ACC112 (cell line): ENCODE measurements at regions not wholly inside any gene's neighbourhood (a gene's known extent, or its start where the extent isn't known, plus 50 kb on each side); places are given as distances from the start of the nearest gene placed in this dataset.
A peak's percentile ranks its signal among the peaks of the same experiment; 100 is the strongest.

Source experiments
- H2AFZ ChIP-seq: fragments of 200-600 bp; sonication (generic); one replicate; pipeline ENCODE4 v1.6.0; 2017; ENCODE audit warnings: antibody characterized with exemption, low read length; ENCODE audit not compliant: unreplicated experiment
- H3K27ac ChIP-seq: fragments of 200-600 bp; sonication (generic); 2 replicates; pipeline ENCODE4 v1.5.1; 2014; ENCODE audit warnings: low read depth, mild to moderate bottlenecking, antibody characterized with exemption, low read length, moderate library complexity
- H3K27me3 ChIP-seq: fragments of 200-600 bp; sonication (generic); 2 replicates; pipeline ENCODE4 v1.6.1; 2014; ENCODE audit warnings: mild to moderate bottlenecking, antibody characterized with exemption, low read length, moderate library complexity, mixed read lengths; ENCODE audit not compliant: insufficient read depth
- H3K36me3 ChIP-seq: fragments of 200-600 bp; sonication (generic); 2 replicates; pipeline ENCODE4 v1.6.1; 2016; ENCODE audit warnings: mild to moderate bottlenecking, antibody characterized with exemption, low read length, moderate library complexity, mixed read lengths; ENCODE audit not compliant: insufficient read depth
- H3K4me1 ChIP-seq: fragments of 200-600 bp; sonication (generic); one replicate; pipeline ENCODE4 v1.6.1; 2016; ENCODE audit warnings: low read length, mixed read lengths; ENCODE audit not compliant: insufficient read depth, unreplicated experiment, control insufficient read depth
- H3K4me3 ChIP-seq: fragments of 200-600 bp; sonication (generic); 2 replicates; pipeline ENCODE4 v1.5.1; 2014; ENCODE audit warnings: mild to moderate bottlenecking, low read depth, low read length
- H3K79me2 ChIP-seq: fragments of 200-600 bp; sonication (generic); one replicate; pipeline ENCODE4 v1.6.0; 2016; ENCODE audit warnings: low read length; ENCODE audit not compliant: control insufficient read depth, unreplicated experiment, insufficient read depth

GRCh38 chr20:23151885-23152284 is 65.8 kb upstream of the CD93 start:
- H3K4me3 ChIP-seq, result no peak overlapping the region
- H3K36me3 ChIP-seq, result no peaks in the 10 kb centered on the region
- peaks cover 84% of the 10 kb centered on the region for H3K4me1 ChIP-seq
- H2AFZ ChIP-seq, result no peak overlapping the region
- no peaks in the 10 kb centered on the region for H3K27me3 ChIP-seq
- H3K27ac ChIP-seq, result peak overlapping the region; percentile 89
- H3K79me2 ChIP-seq, result no peaks in the 10 kb centered on the region

GRCh38 chr20:23151008-23151703 is 65.0 kb upstream of the CD93 start:
- peak overlapping the region; percentile 89 for H3K27ac ChIP-seq
- no peak overlapping the region for H2AFZ ChIP-seq
- H3K27me3 ChIP-seq, result no peaks in the 10 kb centered on the region
- no peaks in the 10 kb centered on the region for H3K36me3 ChIP-seq
- no peaks in the 10 kb centered on the region for H3K79me2 ChIP-seq
- H3K4me1 ChIP-seq, result peaks cover 83% of the 10 kb centered on the region
- H3K4me3 ChIP-seq, result no peak overlapping the region

DNA sequence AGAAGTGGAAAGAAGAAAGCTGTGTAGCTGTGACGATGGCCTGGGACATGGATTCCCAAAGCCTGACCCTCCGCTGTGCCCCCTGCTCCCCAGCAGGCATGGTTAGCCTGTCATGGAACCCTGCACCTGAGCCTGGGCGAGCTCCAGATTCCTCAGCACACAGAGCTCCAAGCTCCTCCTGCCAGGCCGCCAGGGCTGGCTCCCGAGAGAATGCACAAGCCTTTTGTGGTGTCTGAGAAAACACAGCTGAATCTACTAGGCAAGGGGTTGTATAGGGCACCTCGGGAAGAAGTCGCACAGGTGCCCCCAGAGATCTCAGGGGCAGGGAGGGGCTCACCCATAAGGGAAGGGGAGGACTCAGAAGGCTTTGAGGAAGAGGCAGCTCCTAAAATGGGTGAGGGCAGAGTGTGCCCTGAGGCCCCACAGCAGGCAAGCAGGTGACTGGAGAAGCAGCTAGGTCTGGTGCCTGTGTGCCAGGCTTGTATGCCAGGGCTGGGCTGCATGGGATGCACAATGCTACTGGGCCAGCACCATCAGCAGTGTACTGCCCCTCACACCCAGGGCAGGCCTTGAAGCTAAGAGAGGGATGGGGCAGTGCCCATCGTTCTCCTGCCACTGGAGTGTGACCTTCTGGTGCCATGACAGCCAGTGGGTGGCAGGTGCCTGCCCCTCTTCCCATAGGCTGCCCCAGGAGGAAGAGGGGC is 64.3 kb upstream of the CD93 start:
- H3K4me1 ChIP-seq, result peaks cover 83% of the 10 kb centered on the region
- peak overlapping the region; percentile 92; the same call in 1 of the 2 replicates for H3K27ac ChIP-seq
- H3K36me3 ChIP-seq, result no peaks in the 10 kb centered on the region
- no peak overlapping the region for H2AFZ ChIP-seq
- H3K79me2 ChIP-seq, result no peaks in the 10 kb centered on the region
- no peaks in the 10 kb centered on the region for H3K27me3 ChIP-seq
- no peak overlapping the region for H3K4me3 ChIP-seq

DNA sequence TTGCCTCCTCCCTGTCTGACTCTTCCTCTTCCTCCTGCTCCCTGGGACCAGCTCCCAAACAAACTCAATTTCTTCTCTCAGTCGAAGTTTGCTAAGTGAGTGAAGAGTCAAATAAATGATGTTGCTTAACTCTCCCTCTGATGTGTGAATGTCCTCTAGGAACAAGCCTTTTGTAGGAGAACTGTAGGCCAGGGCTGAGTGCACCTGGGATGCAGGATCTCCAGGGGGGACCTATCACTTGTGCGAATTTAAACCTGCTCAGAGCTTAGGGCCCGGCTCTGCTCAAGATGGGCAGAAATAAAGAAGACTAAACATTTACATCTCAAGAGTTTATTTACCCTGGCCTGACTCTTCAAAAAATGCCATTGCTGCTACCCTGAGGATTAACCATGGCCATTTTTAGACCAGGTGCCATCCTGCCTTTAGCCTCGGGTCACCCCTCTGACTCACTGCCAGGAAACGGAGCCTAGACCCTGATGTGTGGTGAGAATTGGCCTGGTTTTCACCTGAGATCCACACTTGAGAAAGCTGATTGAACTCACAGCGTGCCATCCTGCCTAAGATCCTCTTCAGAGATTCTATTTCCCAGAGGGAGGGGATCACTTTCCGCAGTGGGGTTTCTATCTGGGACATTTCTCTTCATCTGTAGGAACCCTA is 63.6 kb upstream of the CD93 start:
- Histone ChIP-seq H3K4me1 (peaks cover 85% of the 10 kb centered on the region), H3K27ac (peak overlapping the region; percentile 92; the same call in 1 of the 2 replicates), H3K27me3 (no peaks in the 10 kb centered on the region), H3K36me3 (no peaks in the 10 kb centered on the region), H3K79me2 (no peaks in the 10 kb centered on the region), H3K4me3 (no peak overlapping the region), H2AFZ (no peak overlapping the region)

DNA sequence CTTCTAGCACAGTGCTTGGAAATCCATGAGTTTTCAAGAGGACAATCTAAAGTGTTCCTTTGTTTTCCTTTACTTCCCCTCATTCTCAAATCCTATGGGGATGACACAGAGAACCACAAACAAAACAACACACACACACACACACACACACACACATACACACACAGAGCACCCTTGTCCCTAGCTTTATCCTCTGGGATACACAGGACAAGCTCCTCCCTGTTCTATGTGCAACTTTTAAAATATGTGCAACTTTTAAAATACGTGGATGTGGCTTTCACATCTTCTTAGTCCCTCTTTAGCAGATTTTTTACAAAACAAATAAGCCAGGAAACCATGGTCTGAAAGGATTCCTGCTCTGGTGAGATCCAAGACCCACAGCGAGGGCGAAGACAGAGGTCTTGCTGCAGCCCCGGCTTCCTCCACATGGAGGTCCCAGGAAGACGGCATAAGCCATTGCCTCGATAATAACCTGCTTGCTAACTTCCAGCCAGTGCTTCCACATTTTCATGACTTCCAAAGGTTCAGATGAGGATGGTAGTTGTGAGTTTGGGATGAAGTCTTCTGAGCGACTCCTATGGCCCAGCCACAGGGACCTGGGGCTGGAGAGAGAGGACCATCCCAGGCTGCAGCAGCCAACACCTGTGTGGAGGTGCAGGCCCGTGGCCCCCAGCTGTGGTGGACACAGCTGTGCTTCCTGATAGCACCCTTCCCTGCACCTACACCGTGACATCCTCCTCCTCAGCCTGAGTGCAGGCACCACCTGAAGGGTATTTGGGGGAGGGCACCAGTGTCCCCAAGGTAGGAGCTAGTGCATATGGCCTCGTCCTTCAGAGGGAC is 62.8 kb upstream of the CD93 start:
- Histone ChIP-seq H3K27me3 (no peaks in the 10 kb centered on the region), H3K4me3 (no peak overlapping the region), H2AFZ (no peak overlapping the region), H3K27ac (peak overlapping the region; percentile 92), H3K36me3 (no peaks in the 10 kb centered on the region), H3K79me2 (no peaks in the 10 kb centered on the region), H3K4me1 (peaks cover 87% of the 10 kb centered on the region)

GRCh38 chr20:23147964-23148730 is 62.0 kb upstream of the CD93 start:
- Histone ChIP-seq H3K4me1 (peaks cover 87% of the 10 kb centered on the region), H3K27ac (peak overlapping the region; percentile 92), H3K4me3 (no peak overlapping the region), H3K79me2 (no peaks in the 10 kb centered on the region), H2AFZ (no peak overlapping the region), H3K36me3 (no peaks in the 10 kb centered on the region), H3K27me3 (no peaks in the 10 kb centered on the region)

- Histone ChIP-seq H3K4me3 (no peak overlapping the region), H3K4me1 (peaks cover 87% of the 10 kb centered on the region)
Measured at GRCh38 chr20:23147647-23147963, 61.5 kb upstream of the CD93 start.

GRCh38 chr20:23146857-23147637 is 60.9 kb upstream of the CD93 start:
- Histone ChIP-seq H3K27ac (peak overlapping the region; percentile 92), H3K4me1 (peaks cover 87% of the 10 kb centered on the region), H3K4me3 (no peak overlapping the region), H3K36me3 (no peaks in the 10 kb centered on the region), H2AFZ (no peak overlapping the region), H3K27me3 (no peaks in the 10 kb centered on the region), H3K79me2 (no peaks in the 10 kb centered on the region)

More at GRCh38 chr20:23147647-23147963, 61.5 kb upstream of the CD93 start:
- Histone ChIP-seq H3K27ac (peak overlapping the region; percentile 92), H2AFZ (no peak overlapping the region), H3K79me2 (no peaks in the 10 kb centered on the region), H3K27me3 (no peaks in the 10 kb centered on the region), H3K36me3 (no peaks in the 10 kb centered on the region)

DNA sequence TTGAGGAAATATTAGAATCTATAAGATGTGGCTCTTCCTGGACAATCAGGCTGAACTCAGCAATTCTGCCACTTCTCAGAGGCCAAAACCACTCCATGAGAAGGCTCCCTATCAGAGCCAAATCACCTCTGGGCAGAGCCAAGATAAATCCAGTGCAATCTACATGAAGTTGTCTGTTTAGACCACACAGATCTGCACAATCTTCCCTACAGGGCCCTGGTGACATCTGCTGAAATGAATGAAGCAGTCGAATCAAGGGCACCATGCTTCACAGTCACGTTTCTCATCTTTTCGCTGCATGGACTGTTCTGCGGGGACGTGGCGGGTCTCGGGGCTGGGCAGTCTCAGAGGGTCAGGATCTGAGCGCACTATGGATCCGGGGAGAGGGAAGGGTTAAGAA is 60.1 kb upstream of the CD93 start:
- Histone ChIP-seq H3K4me1 (peaks cover 82% of the 10 kb centered on the region), H3K27ac (peak overlapping the region; percentile 92), H3K79me2 (no peaks in the 10 kb centered on the region), H3K27me3 (no peaks in the 10 kb centered on the region), H2AFZ (no peak overlapping the region), H3K4me3 (no peak overlapping the region), H3K36me3 (no peaks in the 10 kb centered on the region)
